ENCODE measurements at regions not wholly inside any gene's neighbourhood (a gene's known extent, or its start where the extent isn't known, plus 50 kb on each side); places are given as distances from the start of the nearest gene placed in this dataset.

DNA sequence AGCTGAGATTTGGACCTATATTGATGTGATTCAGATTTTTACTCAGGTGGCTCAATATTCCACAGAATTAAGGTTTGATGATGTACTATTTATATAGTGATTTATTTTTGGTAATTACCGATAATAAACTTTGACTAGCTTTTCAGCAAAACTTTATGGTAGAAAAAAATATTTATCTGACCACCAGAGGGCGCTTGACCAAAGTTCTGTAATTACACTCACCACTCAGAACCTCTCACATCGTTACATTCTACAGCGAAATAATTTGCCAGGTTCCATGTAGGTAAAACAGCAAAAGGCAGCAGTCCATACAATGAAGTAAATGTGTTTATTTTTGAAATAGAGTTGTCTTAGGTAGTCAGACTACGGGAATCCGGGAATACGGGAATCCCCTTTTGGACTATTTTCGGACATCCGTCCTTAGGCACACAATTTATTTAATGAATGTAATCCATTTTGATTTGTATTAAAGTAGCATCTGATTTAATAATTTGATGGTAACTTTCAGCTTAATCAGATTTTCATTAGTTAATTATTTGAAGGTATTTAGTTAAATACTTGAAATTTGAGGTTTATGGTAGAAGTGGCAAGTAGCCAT is 143.0 kb upstream of the DDHD1 start:
- TF ChIP-seq, protein P1, sequence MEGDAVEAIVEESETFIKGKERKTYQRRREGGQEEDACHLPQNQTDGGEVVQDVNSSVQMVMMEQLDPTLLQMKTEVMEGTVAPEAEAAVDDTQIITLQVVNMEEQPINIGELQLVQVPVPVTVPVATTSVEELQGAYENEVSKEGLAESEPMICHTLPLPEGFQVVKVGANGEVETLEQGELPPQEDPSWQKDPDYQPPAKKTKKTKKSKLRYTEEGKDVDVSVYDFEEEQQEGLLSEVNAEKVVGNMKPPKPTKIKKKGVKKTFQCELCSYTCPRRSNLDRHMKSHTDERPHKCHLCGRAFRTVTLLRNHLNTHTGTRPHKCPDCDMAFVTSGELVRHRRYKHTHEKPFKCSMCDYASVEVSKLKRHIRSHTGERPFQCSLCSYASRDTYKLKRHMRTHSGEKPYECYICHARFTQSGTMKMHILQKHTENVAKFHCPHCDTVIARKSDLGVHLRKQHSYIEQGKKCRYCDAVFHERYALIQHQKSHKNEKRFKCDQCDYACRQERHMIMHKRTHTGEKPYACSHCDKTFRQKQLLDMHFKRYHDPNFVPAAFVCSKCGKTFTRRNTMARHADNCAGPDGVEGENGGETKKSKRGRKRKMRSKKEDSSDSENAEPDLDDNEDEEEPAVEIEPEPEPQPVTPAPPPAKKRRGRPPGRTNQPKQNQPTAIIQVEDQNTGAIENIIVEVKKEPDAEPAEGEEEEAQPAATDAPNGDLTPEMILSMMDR (IDR thresholded peaks at IDR 0.05), result peak; percentile 52 to 68 (median 61)
- TF ChIP-seq POLR2A (IDR thresholded peaks at IDR 0.05), result no peak
